ENCODE measurements at regions not wholly inside any gene's neighbourhood (a gene's known extent, or its start where the extent isn't known, plus 50 kb on each side); places are given as distances from the start of the nearest gene placed in this dataset.
"Not testable (repeated sequence)": the region's sequence is repeated elsewhere in the genome, so short reads cannot be mapped to it uniquely, and the experiment has no call there.

DNA sequence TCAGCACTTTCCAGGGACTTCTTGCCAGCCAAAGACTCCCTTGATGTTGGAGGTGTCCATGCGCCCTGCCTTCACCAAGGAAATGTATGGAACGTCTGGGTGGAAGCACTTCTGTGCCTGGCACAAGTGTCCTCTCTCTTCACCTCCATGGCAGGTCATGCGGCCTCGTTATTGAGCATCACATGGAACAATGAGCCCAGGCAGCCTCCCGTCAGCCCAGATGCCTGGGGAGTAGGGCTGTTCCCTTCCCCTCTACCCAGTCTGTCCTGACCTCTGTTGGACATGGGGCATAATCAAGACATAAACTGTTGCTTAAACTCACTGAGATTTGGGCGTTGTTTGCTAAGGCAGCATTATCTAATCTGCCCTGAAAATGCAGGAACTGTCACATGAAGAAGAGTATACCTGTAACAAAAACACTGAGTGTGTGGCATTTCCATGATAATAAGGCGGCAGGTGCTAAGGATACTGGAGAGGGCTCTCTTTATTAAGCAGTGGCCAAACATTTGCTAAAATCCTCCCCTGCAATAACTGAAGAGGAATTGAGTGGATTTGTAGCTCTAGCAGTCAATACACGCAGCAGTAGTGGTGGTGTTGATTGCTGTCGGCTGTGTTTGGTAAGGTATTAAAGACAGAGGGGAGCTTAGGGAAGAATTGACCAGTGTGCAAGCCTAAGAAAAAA lies 338.2 kb upstream of the ATP10A start:
- no peaks in the 10 kb centered on the region for H3K4me1 ChIP-seq (ENCODE audit: insufficient read depth, low read length)
- no peak overlapping the region for H3K4me3 ChIP-seq (ENCODE audit: low read length)
- no peaks in the 10 kb centered on the region for H3K9me3 ChIP-seq (ENCODE audit: low read depth, low read length)
- H3K27me3 ChIP-seq (ENCODE audit: insufficient read depth, low read length) = no peaks in the 10 kb centered on the region

DNA sequence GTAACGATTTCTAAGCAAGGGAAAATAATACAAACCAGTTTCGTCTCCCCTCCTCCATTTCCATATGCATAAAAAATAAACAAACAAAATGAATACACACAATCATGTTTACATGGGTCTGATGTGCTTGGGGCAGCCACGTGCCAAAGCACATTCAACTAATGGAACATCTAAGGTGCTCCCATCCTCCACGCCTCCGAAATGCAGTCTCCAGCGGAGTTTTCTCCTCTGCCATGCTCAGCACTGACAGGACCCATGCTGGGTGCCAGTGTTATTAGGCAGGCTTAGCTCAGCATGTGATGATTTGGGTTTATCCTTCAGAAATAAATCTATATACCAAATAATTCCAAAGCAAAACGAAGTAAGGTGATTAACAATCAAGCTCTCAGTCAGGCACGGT lies 337.3 kb upstream of the ATP10A start:
- Histone ChIP-seq H3K4me3 (ENCODE audit: low read length) (no peak overlapping the region), H3K9me3 (ENCODE audit: low read depth, low read length) (no peaks in the 10 kb centered on the region), H3K27me3 (ENCODE audit: insufficient read depth, low read length) (no peaks in the 10 kb centered on the region), H3K4me1 (ENCODE audit: insufficient read depth, low read length) (no peaks in the 10 kb centered on the region)

DNA sequence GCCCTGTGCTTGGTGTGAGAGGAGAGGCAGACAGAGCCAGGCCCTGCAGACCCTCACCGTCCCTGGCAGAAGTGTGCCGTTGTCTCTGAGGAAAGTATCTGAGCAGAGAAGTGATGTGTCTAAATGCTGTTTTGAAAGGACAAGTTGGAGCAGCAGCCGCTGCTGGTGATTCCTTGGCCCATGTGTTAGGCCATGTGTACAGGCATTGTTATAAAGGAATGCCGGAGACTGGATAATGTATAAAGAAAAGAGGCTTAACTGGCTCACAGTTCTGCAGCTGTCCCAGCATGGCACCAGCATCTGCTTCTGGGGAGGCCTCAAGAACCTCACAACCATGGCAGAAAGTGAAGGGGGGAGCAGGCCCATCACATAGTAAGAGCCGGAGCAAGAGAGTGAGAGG lies 334.6 kb upstream of the ATP10A start:
- Histone ChIP-seq H3K4me3 (ENCODE audit: low read length) (no peak overlapping the region), H3K27me3 (ENCODE audit: insufficient read depth, low read length) (no peaks in the 10 kb centered on the region), H3K9me3 (ENCODE audit: low read depth, low read length) (no peaks in the 10 kb centered on the region), H3K4me1 (ENCODE audit: insufficient read depth, low read length) (no peaks in the 10 kb centered on the region)

DNA sequence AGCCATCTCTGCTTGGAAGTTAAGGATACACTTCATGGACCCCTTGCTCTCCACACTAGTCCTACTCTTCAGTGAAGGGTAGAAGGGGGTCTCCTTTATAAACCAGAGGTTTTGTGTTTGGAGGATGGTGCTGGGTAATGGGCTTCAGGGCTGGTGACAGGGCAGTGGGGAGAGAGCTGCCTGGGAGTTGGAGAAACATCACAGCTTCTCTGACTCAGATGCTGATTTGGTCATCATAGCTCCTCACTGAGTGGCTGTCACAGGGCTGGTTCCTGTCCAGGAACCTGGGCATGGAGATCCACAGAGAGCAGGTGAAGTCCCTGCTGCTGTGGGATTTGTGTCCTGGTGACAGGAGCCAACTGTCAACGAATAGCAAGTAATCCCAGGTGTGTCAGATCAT lies 333.9 kb upstream of the ATP10A start:
- Histone ChIP-seq H3K9me3 (ENCODE audit: low read depth, low read length) (no peaks in the 10 kb centered on the region), H3K4me3 (ENCODE audit: low read length) (no peak overlapping the region), H3K27me3 (ENCODE audit: insufficient read depth, low read length) (no peaks in the 10 kb centered on the region), H3K4me1 (ENCODE audit: insufficient read depth, low read length) (no peaks in the 10 kb centered on the region)

DNA sequence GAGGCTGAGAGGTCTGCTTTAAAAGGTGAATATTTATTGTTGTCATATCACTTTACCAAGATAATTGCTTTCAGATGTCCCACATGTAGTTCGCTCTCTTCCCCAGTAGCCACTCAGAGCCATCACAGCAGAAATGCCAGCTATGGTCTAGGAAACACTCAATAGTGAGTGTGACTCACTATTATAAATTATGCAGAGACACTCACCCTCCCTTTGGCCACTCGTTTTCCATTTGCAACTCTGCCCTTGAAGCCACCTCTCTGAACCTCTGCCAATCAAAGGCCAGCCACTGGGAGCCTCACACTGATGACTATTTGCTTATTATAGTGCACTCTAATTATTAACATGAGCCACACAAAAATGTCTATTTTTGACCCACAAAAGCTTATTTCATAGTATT lies 328.1 kb upstream of the ATP10A start:
- Histone ChIP-seq H3K4me1 (ENCODE audit: insufficient read depth, low read length) (no peaks in the 10 kb centered on the region), H3K27me3 (ENCODE audit: insufficient read depth, low read length) (no peaks in the 10 kb centered on the region), H3K4me3 (ENCODE audit: low read length) (no peak overlapping the region), H3K9me3 (ENCODE audit: low read depth, low read length) (no peaks in the 10 kb centered on the region)

DNA sequence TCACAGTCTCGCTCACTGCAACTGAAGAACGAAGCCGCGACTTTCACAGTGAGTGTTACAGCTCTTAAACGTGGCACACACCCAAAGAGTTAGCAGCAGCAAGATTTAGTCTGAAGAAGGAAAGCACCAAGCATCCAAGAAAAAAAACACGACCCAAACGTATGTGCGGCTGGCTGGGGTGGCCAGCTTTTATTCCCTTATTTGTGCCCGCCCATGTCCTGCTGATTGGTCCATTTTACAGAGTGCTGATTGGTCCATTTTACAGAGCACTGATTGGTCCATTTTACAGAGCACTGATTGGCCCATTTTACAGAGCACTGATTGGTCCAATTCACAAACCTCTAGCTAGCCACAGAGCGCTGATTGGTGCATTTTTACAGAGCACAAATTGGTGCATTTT lies 323.0 kb upstream of the ATP10A start:
- H3K9me3 ChIP-seq (ENCODE audit: low read depth, low read length); H3K4me3 ChIP-seq (ENCODE audit: low read length); H3K4me1 ChIP-seq (ENCODE audit: insufficient read depth, low read length); H3K27me3 ChIP-seq (ENCODE audit: insufficient read depth, low read length): not testable (repeated sequence)

DNA sequence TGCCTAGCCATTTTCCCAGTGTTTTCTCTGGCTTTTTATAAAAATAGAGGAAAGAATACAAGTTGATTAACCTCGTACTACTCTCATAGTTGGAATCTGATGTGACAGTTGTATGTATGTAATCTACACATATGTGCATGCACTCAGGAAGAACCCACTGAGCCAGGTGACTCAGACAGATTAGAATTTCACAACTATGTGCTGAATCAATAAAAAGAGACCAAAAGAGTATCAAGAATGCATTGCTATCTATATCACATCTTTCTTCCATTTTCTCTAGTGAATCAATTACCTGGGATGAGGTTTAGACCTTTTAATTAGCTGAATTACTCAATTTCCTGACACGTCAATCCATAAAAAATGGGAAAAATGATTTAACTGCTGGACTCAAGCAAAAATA lies 319.3 kb upstream of the ATP10A start:
- no peaks in the 10 kb centered on the region for H3K27me3 ChIP-seq (ENCODE audit: insufficient read depth, low read length)
- H3K9me3 ChIP-seq (ENCODE audit: low read depth, low read length) = no peaks in the 10 kb centered on the region
- H3K4me1 ChIP-seq (ENCODE audit: insufficient read depth, low read length) = no peaks in the 10 kb centered on the region
- H3K4me3 ChIP-seq (ENCODE audit: low read length) = no peak overlapping the region

DNA sequence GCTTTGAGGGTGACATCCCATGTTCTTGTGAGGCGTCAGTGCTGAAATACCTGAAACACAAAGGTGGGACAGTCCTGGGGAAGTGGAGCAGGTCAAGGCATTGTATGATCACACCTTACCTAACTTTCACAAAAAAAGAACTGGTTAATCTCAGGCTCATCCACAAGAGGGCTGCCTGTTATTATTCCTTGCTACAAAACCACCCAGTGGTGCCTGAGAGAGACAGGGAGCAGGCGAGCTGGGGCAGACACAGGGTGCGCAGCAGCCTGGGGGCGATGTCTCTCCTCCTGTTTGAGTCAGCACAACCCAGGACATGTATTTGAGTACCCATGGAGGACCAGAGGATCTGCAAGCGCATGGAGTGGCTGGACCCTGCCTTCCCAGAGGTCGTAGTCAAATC lies 316.8 kb upstream of the ATP10A start:
- Histone ChIP-seq H3K4me3 (ENCODE audit: low read length) (no peak overlapping the region), H3K9me3 (ENCODE audit: low read depth, low read length) (no peaks in the 10 kb centered on the region), H3K27me3 (ENCODE audit: insufficient read depth, low read length) (no peaks in the 10 kb centered on the region), H3K4me1 (ENCODE audit: insufficient read depth, low read length) (no peaks in the 10 kb centered on the region)

DNA sequence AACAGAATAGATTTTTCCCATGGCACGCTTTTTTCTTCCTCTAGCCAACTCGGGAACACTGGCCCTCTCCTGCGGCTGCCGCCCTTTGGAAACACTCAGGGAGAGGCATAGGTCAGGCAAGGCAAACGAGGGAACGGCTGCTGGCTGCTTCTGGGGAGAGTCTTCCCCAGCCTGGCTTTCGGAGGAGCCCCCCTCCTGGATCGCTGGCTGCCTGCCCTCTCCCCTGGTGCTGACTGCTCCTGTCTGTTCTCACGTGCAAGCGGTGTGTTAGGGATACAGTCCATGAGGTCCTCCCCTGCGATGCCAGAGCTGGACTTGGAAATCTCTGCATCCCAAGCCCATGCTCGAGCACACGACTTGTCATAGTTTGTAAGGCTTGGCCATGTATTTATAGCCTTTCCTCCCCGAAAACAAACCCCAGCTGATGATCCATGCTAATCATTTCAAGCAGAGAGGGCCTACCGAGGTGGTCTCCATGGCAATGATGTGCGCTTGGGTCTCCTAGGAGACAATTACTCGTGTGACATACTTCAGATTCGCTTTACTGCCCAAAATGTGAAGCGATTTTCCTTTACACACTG lies 315.6 kb upstream of the ATP10A start:
- Histone ChIP-seq H3K4me1 (ENCODE audit: insufficient read depth, low read length) (no peaks in the 10 kb centered on the region), H3K4me3 (ENCODE audit: low read length) (no peak overlapping the region), H3K9me3 (ENCODE audit: low read depth, low read length) (no peaks in the 10 kb centered on the region), H3K27me3 (ENCODE audit: insufficient read depth, low read length) (no peaks in the 10 kb centered on the region)

DNA sequence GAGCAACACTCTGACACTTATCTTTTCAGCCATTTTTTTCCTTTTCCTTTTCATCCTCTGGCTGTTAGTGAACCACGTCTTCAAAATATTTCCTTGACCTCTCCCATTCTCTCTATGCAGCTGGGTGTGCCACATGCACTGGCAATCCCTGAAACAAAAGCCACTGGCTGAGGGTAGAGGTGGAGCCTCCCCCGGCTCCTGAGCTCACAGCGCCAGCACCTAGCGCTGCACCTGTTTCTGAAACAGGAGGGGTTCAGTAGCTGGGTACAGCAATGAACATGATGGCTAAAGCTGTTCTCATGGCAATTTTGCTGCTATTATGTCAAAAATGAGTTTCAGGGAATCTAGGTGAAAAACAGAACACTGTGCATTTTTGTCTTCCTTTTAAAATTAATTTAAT lies 314.7 kb upstream of the ATP10A start:
- Histone ChIP-seq H3K4me1 (ENCODE audit: insufficient read depth, low read length) (no peaks in the 10 kb centered on the region), H3K4me3 (ENCODE audit: low read length) (no peak overlapping the region), H3K27me3 (ENCODE audit: insufficient read depth, low read length) (no peaks in the 10 kb centered on the region), H3K9me3 (ENCODE audit: low read depth, low read length) (no peaks in the 10 kb centered on the region)

DNA sequence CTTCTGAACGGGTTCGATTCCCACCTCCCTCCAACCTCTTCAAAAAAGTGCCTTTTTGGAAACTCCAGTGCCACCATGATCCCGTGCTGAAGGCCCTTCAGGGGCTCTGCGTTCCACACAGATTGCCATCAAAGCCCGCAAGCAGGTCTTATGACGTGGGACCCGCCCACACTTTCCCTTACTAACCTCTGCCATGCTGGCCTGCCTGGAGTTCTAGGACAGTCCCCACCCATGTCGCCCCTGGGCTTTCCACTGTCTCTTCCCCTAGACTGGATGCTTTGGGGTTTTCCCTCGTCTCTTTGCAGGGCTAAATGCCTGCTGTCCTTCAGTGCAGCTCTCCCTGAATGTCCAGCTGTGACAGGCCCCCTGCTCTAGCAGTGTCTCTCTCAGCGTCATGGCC lies 313.7 kb upstream of the ATP10A start:
- Histone ChIP-seq H3K27me3 (ENCODE audit: insufficient read depth, low read length) (no peaks in the 10 kb centered on the region), H3K4me3 (ENCODE audit: low read length) (no peak overlapping the region), H3K9me3 (ENCODE audit: low read depth, low read length) (no peaks in the 10 kb centered on the region)

DNA sequence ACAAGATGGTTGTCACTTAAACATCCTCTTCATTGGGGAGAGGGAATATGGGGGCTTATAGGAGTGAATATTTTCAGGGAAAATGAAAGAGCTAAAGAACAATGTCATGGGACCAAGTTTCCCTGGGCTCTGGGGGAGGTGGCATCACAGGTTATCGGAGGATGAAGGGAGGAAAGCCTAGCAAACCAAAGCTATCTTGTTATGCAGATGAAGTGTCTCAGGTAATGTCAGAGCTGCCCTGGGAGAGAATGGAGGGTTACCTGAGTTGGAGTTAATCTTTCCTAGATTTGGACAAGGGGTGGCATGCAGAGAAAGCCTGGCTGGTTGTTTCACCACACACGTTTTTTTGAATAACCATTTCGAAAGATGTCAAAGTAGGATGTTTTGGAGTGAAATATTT lies 308.1 kb upstream of the ATP10A start:
- Histone ChIP-seq H3K4me3 (ENCODE audit: low read length) (no peak overlapping the region), H3K27me3 (ENCODE audit: insufficient read depth, low read length) (no peaks in the 10 kb centered on the region), H3K4me1 (ENCODE audit: insufficient read depth, low read length) (no peaks in the 10 kb centered on the region), H3K9me3 (ENCODE audit: low read depth, low read length) (no peaks in the 10 kb centered on the region)

More for the DNA sequence above, 313.7 kb upstream of the ATP10A start:
- H3K4me1 ChIP-seq (ENCODE audit: insufficient read depth, low read length) = no peaks in the 10 kb centered on the region

DNA sequence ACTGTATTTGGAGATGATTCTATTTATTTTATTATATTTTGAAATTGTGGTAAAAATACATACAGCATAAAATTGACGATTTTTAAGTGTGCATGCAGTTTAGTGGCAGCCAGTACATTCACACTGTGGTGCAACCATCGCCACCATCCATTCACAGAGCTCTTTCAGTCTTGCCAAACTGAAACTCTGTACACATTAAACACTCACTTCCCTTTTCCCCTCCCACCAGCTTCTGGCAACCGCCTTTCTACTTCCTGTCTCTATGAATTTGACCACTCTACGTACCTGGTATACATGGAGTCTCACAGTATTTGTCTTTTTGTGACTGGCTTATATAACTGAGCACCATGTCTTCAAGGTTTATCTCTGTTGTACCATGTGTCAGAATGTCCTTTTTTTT lies 303.3 kb upstream of the ATP10A start:
- Histone ChIP-seq H3K9me3 (ENCODE audit: low read depth, low read length) (no peaks in the 10 kb centered on the region), H3K4me3 (ENCODE audit: low read length) (no peak overlapping the region), H3K27me3 (ENCODE audit: insufficient read depth, low read length) (no peaks in the 10 kb centered on the region), H3K4me1 (ENCODE audit: insufficient read depth, low read length) (no peaks in the 10 kb centered on the region)

DNA sequence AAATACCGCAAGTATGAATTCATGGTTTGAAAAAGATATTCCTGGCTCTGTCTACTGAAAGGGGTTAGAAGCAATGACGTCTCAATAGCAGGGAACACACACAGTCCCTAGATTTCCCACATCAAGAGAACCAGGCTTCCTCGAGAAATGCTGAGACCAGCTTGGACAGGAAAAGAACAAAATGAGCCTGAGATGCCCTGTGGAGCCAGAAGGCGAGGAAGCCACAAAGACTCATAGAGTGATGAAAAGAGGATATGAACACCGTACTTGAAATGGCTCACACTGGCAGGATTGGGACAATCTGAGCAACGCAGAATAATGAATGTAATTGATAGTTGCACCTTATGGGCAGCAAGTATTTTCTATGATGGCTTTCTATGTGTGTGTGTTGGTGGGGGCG lies 302.4 kb upstream of the ATP10A start:
- Histone ChIP-seq H3K4me3 (ENCODE audit: low read length) (no peak overlapping the region), H3K27me3 (ENCODE audit: insufficient read depth, low read length) (no peaks in the 10 kb centered on the region), H3K4me1 (ENCODE audit: insufficient read depth, low read length) (no peaks in the 10 kb centered on the region), H3K9me3 (ENCODE audit: low read depth, low read length) (no peaks in the 10 kb centered on the region)

DNA sequence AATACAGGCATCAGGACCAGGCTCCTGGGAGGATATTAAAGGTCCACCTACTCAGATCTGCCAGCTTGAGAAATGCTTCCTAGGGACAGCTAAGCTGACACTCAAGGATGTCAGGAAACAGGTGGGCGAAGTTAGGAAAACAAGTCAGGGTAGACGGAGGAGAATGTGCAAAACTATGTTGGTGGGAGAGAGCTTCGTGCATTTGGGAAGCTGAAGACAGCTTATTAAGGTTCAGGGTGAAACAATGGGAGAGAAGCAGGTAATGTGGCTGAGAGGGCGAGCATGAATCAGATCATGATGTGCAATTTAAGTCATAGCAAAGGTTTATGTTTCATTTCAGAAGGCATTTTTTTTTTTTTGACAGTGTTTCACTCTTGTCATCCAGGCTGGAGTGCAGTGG lies 297.2 kb upstream of the ATP10A start:
- no peaks in the 10 kb centered on the region for H3K27me3 ChIP-seq (ENCODE audit: insufficient read depth, low read length)

DNA sequence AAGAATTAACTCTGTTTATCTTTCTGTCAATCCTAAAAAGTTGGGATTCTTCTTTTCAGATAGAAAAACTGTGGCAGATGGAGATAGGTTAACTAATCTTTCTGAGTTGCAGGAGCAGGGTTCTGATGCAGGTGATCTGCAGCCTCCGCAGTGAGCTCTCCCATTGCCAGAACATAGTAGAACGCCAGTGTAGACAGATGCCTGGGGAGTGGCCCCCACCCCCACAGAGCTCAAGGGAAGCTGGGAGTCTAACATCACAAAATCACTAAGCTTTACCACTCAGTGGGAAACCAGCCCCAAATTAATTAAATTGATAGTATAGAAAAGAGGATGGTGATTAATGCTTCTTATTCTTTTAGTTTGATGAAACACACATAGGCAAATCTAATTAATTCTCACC lies 295.0 kb upstream of the ATP10A start:
- H3K9me3 ChIP-seq (ENCODE audit: low read depth, low read length) = no peaks in the 10 kb centered on the region
- H3K4me1 ChIP-seq (ENCODE audit: insufficient read depth, low read length) = no peaks in the 10 kb centered on the region
- no peak overlapping the region for H3K4me3 ChIP-seq (ENCODE audit: low read length)
- H3K27me3 ChIP-seq (ENCODE audit: insufficient read depth, low read length) = no peaks in the 10 kb centered on the region

More for the DNA sequence above, 297.2 kb upstream of the ATP10A start:
- H3K9me3 ChIP-seq (ENCODE audit: low read depth, low read length) = no peaks in the 10 kb centered on the region
- H3K4me1 ChIP-seq (ENCODE audit: insufficient read depth, low read length) = no peaks in the 10 kb centered on the region
- H3K4me3 ChIP-seq (ENCODE audit: low read length) = no peak overlapping the region

All from mononuclear cell (primary cell).